AG20443 (cell line): ENCODE measurements at regions not wholly inside any gene's neighbourhood (a gene's known extent, or its start where the extent isn't known, plus 50 kb on each side); places are given as distances from the start of the nearest gene placed in this dataset.
"Not testable (repeated sequence)": the region's sequence is repeated elsewhere in the genome, so short reads cannot be mapped to it uniquely, and the experiment has no call there.

Source experiments
- DNase-seq: peaks from one replicate; pipeline ENCODE4 v3.0.0; 2012; ENCODE audit warnings: low spot score, mixed read lengths

GRCh38 chr5:158446761-158447160 is 587.8 kb upstream of the CLINT1 start:
- DNase-seq = not testable (repeated sequence)

GRCh38 chr5:158439204-158439603 is 580.3 kb upstream of the CLINT1 start:
- not testable (repeated sequence) for DNase-seq

- DNase-seq = no peak
Observed at GRCh38 chr5:158436271-158437065, 577.5 kb upstream of the CLINT1 start.

DNA sequence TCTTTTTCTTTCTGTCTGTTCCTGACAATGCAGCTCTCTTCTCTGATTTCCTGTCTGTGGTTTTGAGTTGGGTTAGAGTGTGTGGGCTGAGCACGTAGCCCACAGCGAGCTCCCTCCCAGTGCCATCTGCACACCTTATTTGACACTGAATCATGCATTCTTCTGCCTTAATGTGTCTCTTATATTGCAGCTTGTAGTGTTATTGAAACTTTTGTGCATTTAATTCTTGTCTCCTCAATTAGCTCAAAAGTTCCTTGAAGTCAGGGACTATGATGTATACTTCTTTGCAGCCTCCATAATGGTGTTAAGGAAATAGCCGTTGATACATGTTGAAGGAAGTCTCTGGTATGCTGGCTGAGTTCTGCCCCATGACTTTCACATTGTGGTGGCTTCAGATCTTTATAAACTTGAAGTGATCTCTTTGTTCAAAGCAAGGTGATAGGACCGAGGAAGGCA is 576.2 kb upstream of the CLINT1 start:
- DNase-seq = no peak

DNA sequence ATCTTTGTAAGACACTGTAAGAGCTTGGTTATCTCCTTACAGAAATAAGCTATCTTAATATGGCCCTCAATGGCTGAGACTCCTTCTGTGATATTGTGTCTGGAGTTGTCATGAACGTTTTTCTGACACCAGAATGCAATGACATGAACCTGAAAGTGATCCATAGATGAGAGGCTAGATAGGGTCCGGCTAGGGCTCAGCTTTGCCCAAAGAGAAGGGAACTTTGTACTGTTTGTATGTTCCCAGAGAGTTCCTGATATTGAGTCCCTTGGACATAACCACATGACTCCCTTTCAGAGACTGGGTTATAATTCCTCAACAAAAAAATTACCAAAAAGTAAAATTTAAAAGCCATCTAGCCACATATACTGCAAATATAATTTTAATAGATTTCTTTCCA is 575.8 kb upstream of the CLINT1 start:
- DNase-seq = no peak

GRCh38 chr5:158433634-158434033 is 574.7 kb upstream of the CLINT1 start:
- no peak for DNase-seq

GRCh38 chr5:158431369-158432029 is 572.6 kb upstream of the CLINT1 start:
- peak; percentile 44 for DNase-seq

GRCh38 chr5:158430798-158431167 is 571.8 kb upstream of the CLINT1 start:
- DNase-seq = no peak

- no peak for DNase-seq
Observed at GRCh38 chr5:158430166-158430797, 571.3 kb upstream of the CLINT1 start.

GRCh38 chr5:158429564-158429963 is 570.6 kb upstream of the CLINT1 start:
- DNase-seq = no peak

- DNase-seq = no peak
Observed at GRCh38 chr5:158423623-158424200, 564.8 kb upstream of the CLINT1 start.

DNA sequence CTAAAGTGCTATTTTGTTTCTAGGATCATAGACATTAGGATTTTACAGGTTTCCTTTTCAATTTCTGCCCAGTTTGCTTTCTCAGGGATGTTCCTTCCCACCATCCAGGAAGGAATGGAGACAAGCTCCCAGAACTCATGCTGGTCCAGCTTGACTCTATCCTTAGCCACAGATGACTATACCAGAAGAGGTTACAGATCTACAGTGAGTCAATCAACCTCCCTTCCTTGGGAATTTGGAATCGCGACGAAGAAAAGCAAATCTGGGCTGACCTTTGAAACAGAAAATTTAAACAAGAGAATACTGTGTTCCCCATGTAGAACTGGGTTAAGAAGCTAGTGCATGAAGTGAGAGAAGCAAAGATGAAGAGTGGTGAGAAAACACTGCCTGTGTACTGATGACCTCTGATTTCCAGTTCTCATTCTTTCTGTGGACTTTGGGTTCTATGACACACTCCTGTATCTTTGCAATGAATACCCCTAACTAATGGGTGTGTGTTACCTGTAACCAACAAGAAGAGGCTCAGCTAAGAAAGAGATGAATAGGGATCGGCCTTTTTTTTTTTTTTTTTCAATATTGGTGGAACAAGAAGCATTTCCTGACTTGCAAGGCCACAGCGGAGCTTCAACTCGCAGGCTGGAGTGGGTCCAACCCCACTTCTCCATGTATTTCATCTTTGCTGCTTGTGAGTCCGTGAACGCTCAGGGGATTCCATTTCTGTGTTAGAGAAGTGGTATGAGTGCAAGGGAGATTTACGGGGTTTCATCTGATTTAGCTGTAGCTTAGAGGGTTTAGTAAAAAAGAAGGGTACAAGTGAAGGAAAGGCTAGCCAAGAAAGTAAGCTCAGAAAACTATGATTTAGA is 563.9 kb upstream of the CLINT1 start:
- DNase-seq = no peak

DNA sequence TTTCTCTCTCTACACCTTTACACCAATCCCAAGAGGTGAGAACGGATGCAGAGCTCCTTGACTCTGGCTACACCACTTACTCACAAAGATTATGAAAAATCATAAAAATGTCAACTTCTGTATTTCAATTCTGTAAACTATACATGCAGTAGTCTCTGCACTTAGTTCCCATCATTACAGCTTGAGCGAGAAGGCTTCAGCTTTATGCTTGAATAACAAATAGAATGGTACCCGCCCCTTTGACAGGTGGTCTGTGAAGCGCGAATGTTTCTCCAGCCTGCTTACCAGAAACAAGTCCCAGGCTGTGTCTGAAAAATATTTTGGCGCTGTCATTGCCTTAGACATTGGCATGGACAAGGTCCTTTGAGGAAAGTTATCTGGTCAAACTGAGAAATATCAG is 562.4 kb upstream of the CLINT1 start:
- DNase-seq = no peak

DNA sequence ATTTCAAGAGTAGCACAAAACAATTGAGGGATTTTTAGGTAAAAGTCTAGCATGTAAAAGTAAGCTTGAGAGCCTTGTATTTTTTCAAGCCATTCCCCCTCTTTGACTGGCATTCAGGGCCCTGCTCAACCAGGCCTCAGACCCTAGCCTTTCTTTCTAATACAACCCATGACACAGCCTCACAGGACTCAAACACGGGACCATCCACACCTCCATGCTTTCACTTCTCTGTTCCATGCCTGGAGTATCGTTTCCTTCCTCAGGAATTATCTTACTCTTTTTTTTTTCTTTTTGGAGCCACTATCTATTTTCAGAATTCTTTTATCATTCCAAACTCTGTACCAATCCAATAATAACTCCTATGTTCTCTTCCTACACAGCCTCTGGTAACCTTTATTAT is 560.2 kb upstream of the CLINT1 start:
- DNase-seq = no peak

- DNase-seq = peak; percentile 65
Observed at GRCh38 chr5:158414780-158415179, 555.8 kb upstream of the CLINT1 start.

GRCh38 chr5:158414333-158414762 is 555.4 kb upstream of the CLINT1 start:
- no peak for DNase-seq

- no peak for DNase-seq
Observed at GRCh38 chr5:158413122-158413680, 554.3 kb upstream of the CLINT1 start.

DNA sequence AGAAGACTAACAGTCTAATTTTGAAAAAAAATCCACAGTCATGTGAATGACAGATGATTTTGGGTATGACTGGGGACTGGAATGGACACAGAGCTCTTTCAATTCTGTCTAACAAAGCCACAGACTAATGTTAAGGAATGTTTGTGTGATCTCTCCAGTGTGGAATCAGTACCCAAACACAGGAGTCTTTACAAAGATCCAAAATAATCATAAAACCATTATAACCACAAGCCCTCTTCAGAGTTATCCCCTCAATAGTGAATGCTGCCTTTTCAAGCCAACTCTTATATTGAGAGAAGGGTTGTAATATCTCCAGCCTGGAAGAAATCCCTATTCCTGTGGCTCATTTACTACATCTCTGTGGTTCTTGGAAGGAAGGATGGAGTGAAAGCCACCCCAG is 552.0 kb upstream of the CLINT1 start:
- DNase-seq = peak; percentile 42

GRCh38 chr5:158409507-158409906 is 550.6 kb upstream of the CLINT1 start:
- no peak for DNase-seq

- DNase-seq = no peak
Observed at GRCh38 chr5:158407824-158408195, 548.9 kb upstream of the CLINT1 start.
